WTC11 (cell line): ENCODE measurements at regions not wholly inside any gene's neighbourhood (a gene's known extent, or its start where the extent isn't known, plus 50 kb on each side); places are given as distances from the start of the nearest gene placed in this dataset.

ENCODE experiments used
- ATAC-seq: fragments of 200-7000 bp; cut with Tn5 transposase; 2 replicates; pipeline ENCODE4 v1.10.0; 2021; ENCODE audit warnings: mild to moderate bottlenecking, moderate library complexity
- CTCF ChIA-PET: fragments of 300-600 bp; sonication (Branson Sonifier 250); formaldehyde crosslinking; loops from one replicate; lab custom pipeline; 2021; ENCODE audit warnings: antibody characterized with exemption; lab: Charles Lee
- POLR2A ChIA-PET: fragments of 350-600 bp; sonication (Branson Sonifier 250); formaldehyde crosslinking; loops from one replicate; lab custom pipeline; 2021; ENCODE audit warnings: antibody characterized with exemption; lab: Charles Lee
- DNase-seq: peaks from one replicate; pipeline ENCODE4 v3.0.0; 2021; ENCODE audit warnings: low spot score
- H3K27ac Mint-ChIP-seq: 2 replicates; pipeline ENCODE4 v1.8.0; 2021; ENCODE audit warnings: mixed read lengths
- H3K27me3 Mint-ChIP-seq: 2 replicates; pipeline ENCODE4 v1.8.0; 2021; ENCODE audit warnings: low read depth, mild to moderate bottlenecking, moderate library complexity, mixed read lengths
- H3K36me3 Mint-ChIP-seq: 2 replicates; pipeline ENCODE4 v1.8.0; 2021; ENCODE audit warnings: mixed read lengths
- H3K4me1 Mint-ChIP-seq: 2 replicates; pipeline ENCODE4 v1.8.0; 2022; ENCODE audit warnings: mixed read lengths
- H3K4me3 Mint-ChIP-seq: 2 replicates; pipeline ENCODE4 v1.8.0; 2021; ENCODE audit warnings: mild to moderate bottlenecking, moderate library complexity, mixed read lengths
- H3K9me3 Mint-ChIP-seq: 2 replicates; pipeline ENCODE4 v1.8.0; 2021; ENCODE audit warnings: mixed read lengths
- ATF1 ChIP-seq: sonication (generic); formaldehyde crosslinking; IDR thresholded peaks from 2 replicates; pipeline ENCODE4 v1.8.1; 2023; ENCODE audit warnings: mild to moderate bottlenecking, moderate library complexity, missing genetic modification reagents
- ATF6 ChIP-seq: sonication (generic); formaldehyde crosslinking; IDR thresholded peaks from 2 replicates; pipeline ENCODE4 v1.8.1; 2023; ENCODE audit warnings: mild to moderate bottlenecking, missing genetic modification reagents
- CBFB ChIP-seq: sonication (generic); formaldehyde crosslinking; IDR thresholded peaks from 2 replicates; pipeline ENCODE4 v1.8.1; 2022; ENCODE audit warnings: mild to moderate bottlenecking, low read depth, missing genetic modification reagents
- ESRRA ChIP-seq: sonication (generic); formaldehyde crosslinking; IDR thresholded peaks from 2 replicates; pipeline ENCODE4 v1.8.1; 2022; ENCODE audit warnings: mild to moderate bottlenecking, missing genetic modification reagents, borderline replicate concordance
- ETV6 ChIP-seq: sonication (generic); formaldehyde crosslinking; IDR thresholded peaks from 2 replicates; pipeline ENCODE4 v1.8.1; 2022; ENCODE audit warnings: mild to moderate bottlenecking, missing genetic modification reagents
- GABPB1 ChIP-seq: sonication (generic); formaldehyde crosslinking; IDR thresholded peaks from 2 replicates; pipeline ENCODE4 v1.8.1; 2023; ENCODE audit warnings: mild to moderate bottlenecking, missing genetic modification reagents
- IRF1 ChIP-seq: sonication (generic); formaldehyde crosslinking; IDR thresholded peaks from 2 replicates; pipeline ENCODE4 v1.8.0; 2023; ENCODE audit warnings: missing genetic modification reagents
- JAZF1 ChIP-seq: fragments of 250-450 bp; sonication (Bioruptor Pico); IDR thresholded peaks from 2 replicates; pipeline ENCODE4 v1.9.0; 2021; ENCODE audit warnings: moderate library complexity, mild to moderate bottlenecking, inconsistent platforms
- MAX ChIP-seq: sonication (generic); formaldehyde crosslinking; IDR thresholded peaks from 2 replicates; pipeline ENCODE4 v1.8.0; 2022; ENCODE audit warnings: mild to moderate bottlenecking, missing genetic modification reagents
- MLX ChIP-seq: sonication (generic); formaldehyde crosslinking; IDR thresholded peaks from 2 replicates; pipeline ENCODE4 v1.8.1; 2023; ENCODE audit warnings: mild to moderate bottlenecking, missing genetic modification reagents, moderate library complexity
- MYBL2 ChIP-seq: sonication (generic); formaldehyde crosslinking; IDR thresholded peaks from 2 replicates; pipeline ENCODE4 v1.8.1; 2023; ENCODE audit warnings: mild to moderate bottlenecking, moderate library complexity, missing genetic modification reagents
- NR1H2 ChIP-seq: sonication (generic); formaldehyde crosslinking; IDR thresholded peaks from 2 replicates; pipeline ENCODE4 v1.9.0; 2021; ENCODE audit warnings: mild to moderate bottlenecking, moderate library complexity, missing genetic modification reagents
- NR2C2 ChIP-seq: sonication (generic); formaldehyde crosslinking; IDR thresholded peaks from 2 replicates; pipeline ENCODE4 v1.8.0; 2022; ENCODE audit warnings: mild to moderate bottlenecking, missing genetic modification reagents
- NR3C1 ChIP-seq: sonication (generic); formaldehyde crosslinking; conservative IDR thresholded peaks from 2 replicates; pipeline ENCODE4 v1.8.1; 2023; ENCODE audit warnings: low read depth, mild to moderate bottlenecking, missing genetic modification reagents
- SOX15 ChIP-seq: fragments of 250-450 bp; sonication (Bioruptor Pico); IDR thresholded peaks from 2 replicates; pipeline ENCODE4 v1.9.0; 2021; ENCODE audit warnings: mild to moderate bottlenecking
- STAT6 ChIP-seq: sonication (generic); formaldehyde crosslinking; conservative IDR thresholded peaks from 2 replicates; pipeline ENCODE4 v1.8.1; 2023; ENCODE audit warnings: mild to moderate bottlenecking, low read depth, missing genetic modification reagents, moderate library complexity
- USF2 ChIP-seq: sonication (generic); formaldehyde crosslinking; IDR thresholded peaks from 2 replicates; pipeline ENCODE4 v1.8.1; 2023; ENCODE audit warnings: mild to moderate bottlenecking, missing genetic modification reagents, moderate library complexity
- ZNF416 ChIP-seq: fragments of 250-450 bp; sonication (Bioruptor Pico); IDR thresholded peaks from 2 replicates; pipeline ENCODE4 v1.9.0; 2021; ENCODE audit warnings: mild to moderate bottlenecking, inconsistent platforms
- ZNF425 ChIP-seq: fragments of 250-450 bp; sonication (Bioruptor Pico); conservative IDR thresholded peaks from 2 replicates; pipeline ENCODE4 v1.9.0; 2021; ENCODE audit warnings: mild to moderate bottlenecking
- ZNF671 ChIP-seq: fragments of 250-450 bp; sonication (Bioruptor Pico); IDR thresholded peaks from 2 replicates; pipeline ENCODE4 v1.8.0; 2021; ENCODE audit warnings: mild to moderate bottlenecking

GRCh38 chr2:145961846-145962245 is 1441.9 kb upstream of the ZEB2 start:
- Mint-ChIP-seq H3K27ac (no peak overlapping the region), H3K9me3 (peaks cover 46% of the 10 kb centered on the region), H3K4me3 (no peak overlapping the region), H3K36me3 (peaks cover 47% of the 10 kb centered on the region), H3K4me1 (no peaks in the 10 kb centered on the region; the same call in 1 of the 2 replicates), H3K27me3 (no peaks in the 10 kb centered on the region)
- TF ChIP-seq ZNF671 (CRISPR knock-in tag) (no peak), SOX15 (CRISPR knock-in tag) (no peak), ATF6 (CRISPR knock-in tag) (no peak), ZNF416 (CRISPR knock-in tag) (no peak), ZNF425 (no peak), JAZF1 (CRISPR knock-in tag) (no peak), ETV6 (no peak), MAX (no peak), STAT6 (CRISPR knock-in tag) (no peak), NR1H2 (CRISPR knock-in tag) (no peak), ESRRA (CRISPR knock-in tag) (no peak), CBFB (CRISPR knock-in tag) (no peak), NR3C1 (CRISPR knock-in tag) (no peak), ATF1 (CRISPR knock-in tag) (no peak), MYBL2 (CRISPR knock-in tag) (no peak), GABPB1 (CRISPR knock-in tag) (no peak), NR2C2 (CRISPR knock-in tag) (no peak), USF2 (no peak), IRF1 (CRISPR knock-in tag) (no peak), MLX (CRISPR knock-in tag) (no peak)
- no peak for DNase-seq
- CTCF ChIA-PET, result no interaction called here
- POLR2A ChIA-PET, result no interaction called here
- no peak for ATAC-seq
